AG09309 (cell line): ENCODE measurements at regions not wholly inside any gene's neighbourhood (a gene's known extent, or its start where the extent isn't known, plus 50 kb on each side); places are given as distances from the start of the nearest gene placed in this dataset.

Experiments
- DNase-seq: peaks from one replicate; pipeline ENCODE4 v3.0.0-alpha.2; 2010; ENCODE audit warnings: low read depth
- H3K4me3 ChIP-seq: 2 replicates; pipeline ENCODE4 v1.5.1; 2011; ENCODE audit warnings: mild to moderate bottlenecking, low read depth, low read length, moderate library complexity; ENCODE audit not compliant: control insufficient read depth
- CTCF ChIP-seq: IDR thresholded peaks from 2 replicates; pipeline ENCODE4 v1.5.1; 2011; ENCODE audit warnings: mild to moderate bottlenecking, low read depth, low read length, inconsistent platforms; ENCODE audit not compliant: insufficient read depth, control insufficient read depth; ENCODE audit errors: missing control alignments

DNA sequence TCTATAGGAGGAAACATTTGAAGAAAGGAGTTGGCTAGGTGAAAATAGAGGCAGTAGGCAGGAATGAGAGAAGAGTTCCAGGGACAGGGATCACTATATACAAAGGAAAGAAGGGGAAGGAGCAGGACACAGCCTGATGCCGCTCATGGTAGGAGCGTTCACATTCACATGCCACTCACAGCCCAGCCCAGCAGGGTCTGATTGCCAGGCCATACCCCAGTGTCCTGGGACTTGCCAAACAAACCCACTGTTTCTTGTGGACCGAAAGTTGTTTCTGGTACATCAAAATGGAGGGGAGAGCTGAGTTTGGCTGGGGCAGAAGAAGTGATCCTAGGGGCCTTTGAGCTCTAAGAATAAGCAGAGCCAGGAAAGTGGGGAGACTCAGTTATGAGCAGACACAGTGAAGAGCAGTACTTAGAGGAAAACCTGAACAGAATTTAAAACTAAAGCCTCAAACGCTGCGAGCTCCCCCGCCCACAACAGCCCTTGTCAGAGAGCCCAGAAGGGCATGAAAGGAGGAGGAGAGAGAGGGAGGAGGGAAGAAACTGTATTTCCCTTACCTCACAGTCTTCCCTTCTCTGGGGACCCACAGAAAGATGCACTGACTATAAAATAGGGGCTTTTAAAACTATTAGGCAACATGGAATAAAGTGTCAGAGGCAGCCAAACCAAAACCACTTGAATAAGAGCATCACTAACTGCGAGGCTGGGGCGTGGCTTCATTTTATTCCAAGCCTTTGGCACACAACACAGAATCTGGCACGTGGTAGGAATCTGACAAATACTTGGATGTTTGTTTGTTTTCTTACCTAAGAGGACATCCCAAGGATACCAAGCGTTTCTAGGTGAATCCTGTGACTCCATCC is 129.0 kb downstream of the RPL22L1 start:
- DNase-seq, result peak; percentile 95
- H3K4me3 ChIP-seq, result peak overlapping the region; percentile 21
- TF ChIP-seq CTCF, result no peak

DNA sequence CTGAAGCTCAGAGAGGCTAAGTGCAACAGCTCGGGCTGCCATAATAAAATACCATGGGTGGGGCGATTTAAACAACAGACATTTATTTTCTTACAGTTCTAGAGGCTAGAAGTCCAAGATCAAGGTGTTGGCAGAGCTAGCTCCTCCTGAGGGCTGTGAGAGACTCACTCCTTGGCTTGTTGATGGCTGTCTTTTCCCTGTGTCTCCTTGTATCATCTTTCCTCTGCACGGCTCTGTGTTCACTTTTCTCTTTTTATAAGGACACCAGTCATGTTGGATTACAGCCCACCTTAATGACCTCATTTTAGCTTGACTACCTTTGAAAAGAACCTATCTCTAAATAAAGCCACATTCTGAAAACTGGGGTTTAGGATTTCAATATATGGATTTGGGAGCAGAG is 129.7 kb downstream of the RPL22L1 start:
- DNase-seq, result no peak
- no peak overlapping the region for H3K4me3 ChIP-seq
- no peak for TF ChIP-seq CTCF

- no peak for TF ChIP-seq CTCF
- H3K4me3 ChIP-seq, result no peak overlapping the region
- DNase-seq, result no peak
These were observed 130.6 kb downstream of the RPL22L1 start for GRCh38 chr3:170739410-170739809.

GRCh38 chr3:170738766-170739165 is 131.2 kb downstream of the RPL22L1 start:
- TF ChIP-seq CTCF, result no peak
- no peak for DNase-seq
- no peak overlapping the region for H3K4me3 ChIP-seq

DNA sequence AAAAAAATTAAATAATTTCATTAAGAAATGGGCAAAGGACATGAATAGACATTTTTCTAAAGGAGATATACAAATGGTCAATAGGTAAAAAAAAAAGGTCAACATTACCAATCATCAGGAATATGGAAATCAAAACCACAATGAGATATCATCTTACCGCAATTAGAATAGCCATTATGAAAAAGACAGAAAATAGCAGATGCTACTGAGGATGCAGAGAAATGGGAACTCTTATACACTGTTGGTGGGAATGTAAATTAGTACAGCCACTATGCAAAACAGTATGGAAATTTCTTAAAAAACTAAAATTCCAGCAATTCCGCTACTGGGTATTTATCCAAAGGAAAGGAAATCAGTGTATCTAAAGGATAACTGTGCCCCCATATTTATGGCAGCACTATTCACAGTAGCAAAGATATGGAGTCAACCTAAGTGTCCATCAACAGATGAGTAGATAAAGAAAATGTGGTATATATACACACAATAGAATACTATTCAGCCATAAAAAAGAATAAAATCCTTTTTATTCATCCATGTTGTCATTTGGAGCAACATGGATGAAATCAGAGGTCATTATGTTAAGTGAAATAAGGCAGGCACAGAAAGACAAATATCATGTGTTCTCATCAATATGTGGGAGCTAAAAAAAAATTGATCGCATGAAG is 132.4 kb downstream of the RPL22L1 start:
- no peak for DNase-seq
- TF ChIP-seq CTCF, result no peak
- H3K4me3 ChIP-seq, result no peak overlapping the region

GRCh38 chr3:170735821-170736220 is 134.2 kb downstream of the RPL22L1 start:
- no peak for DNase-seq
- TF ChIP-seq CTCF, result no peak
- H3K4me3 ChIP-seq, result no peak overlapping the region
